Endothelial cell of umbilical vein (primary cell): ENCODE measurements at regions not wholly inside any gene's neighbourhood (a gene's known extent, or its start where the extent isn't known, plus 50 kb on each side); places are given as distances from the start of the nearest gene placed in this dataset.

Experiments
- BruUV-seq: library from RNA; stranded (reverse); fragments of 400-500 nt; replicated peaks from 2 replicates; lab custom pipeline; 2021; lab: Mats Ljungman, UMichigan
- CTCF ChIA-PET: fragments of 300-600, 350-600 bp; sonication (Branson Sonifier 250); formaldehyde crosslinking; loops from one replicate; lab custom pipeline; 2021; ENCODE audit warnings: antibody characterized with exemption, inconsistent platforms; lab: Charles Lee
- POLR2A ChIA-PET: fragments of 300-600, 350-600 bp; sonication (Branson Sonifier 250); formaldehyde crosslinking; loops from one replicate; lab custom pipeline; 2021; ENCODE audit warnings: antibody characterized with exemption, inconsistent platforms; lab: Charles Lee
- DNase-seq: peaks from one replicate; pipeline ENCODE4 v3.0.0-alpha.2; 2011; ENCODE audit warnings: low read depth, low spot score
- FAIRE-seq: peaks from 2 replicates; lab custom pipeline; 2011; peaks lifted over from hg19 to GRCh38; lab: Jason Lieb, UNC
- H2AFZ ChIP-seq: 2 replicates; pipeline ENCODE4 v1.6.0; 2012; ENCODE audit warnings: low read depth, low read length, control low read depth, inconsistent platforms
- H3K27ac ChIP-seq: 2 replicates; pipeline ENCODE4 v1.5.1; 2011; ENCODE audit warnings: low read depth, mild to moderate bottlenecking, control low read depth, low read length, moderate library complexity; ENCODE audit not compliant: insufficient read depth
- H3K27me3 ChIP-seq, 2 experiments: 2 replicates each; pipeline versions ENCODE4 v1.6.0 to v1.6.1; 2011; ENCODE audit warnings: low read length in 2 of 2, mixed read lengths in 1 of 2; ENCODE audit not compliant: control insufficient read depth in 2 of 2, insufficient read depth in 2 of 2
- H3K36me3 ChIP-seq, 2 experiments: 2 replicates in 1 of 2; 3 replicates in 1 of 2; pipeline ENCODE4 v1.5.1; 2011; ENCODE audit warnings: low read length in 2 of 2, mild to moderate bottlenecking in 1 of 2, moderate library complexity in 1 of 2; ENCODE audit not compliant: control insufficient read depth in 2 of 2, insufficient read depth in 2 of 2; ENCODE audit errors: extremely low read depth in 1 of 2
- H3K4me1 ChIP-seq: 3 replicates; pipeline ENCODE4 v1.5.1; 2011; ENCODE audit warnings: mild to moderate bottlenecking, low read length; ENCODE audit not compliant: control insufficient read depth, insufficient read depth; ENCODE audit errors: extremely low read depth
- H3K4me2 ChIP-seq: 2 replicates; pipeline ENCODE4 v1.6.1; 2011; ENCODE audit warnings: low read length, control low read depth, mixed read lengths; ENCODE audit not compliant: insufficient read depth
- H3K4me3 ChIP-seq, 3 experiments: fragments of 200-600 bp in 1 of 3; sonication (generic), shearing (Covaris generic) in 1 of 3; replicated peaks in 1 of 3; 2 replicates each; pipeline ENCODE4 v1.5.1; 2011 to 2016; ENCODE audit warnings: control low read depth in 3 of 3, low read length in 3 of 3, mild to moderate bottlenecking in 2 of 3, inconsistent platforms in 1 of 3, low read depth in 1 of 3, moderate library complexity in 1 of 3; ENCODE audit not compliant: insufficient read depth in 1 of 3
- H3K79me2 ChIP-seq: 2 replicates; pipeline ENCODE4 v1.6.0; 2012; ENCODE audit warnings: low read length, inconsistent platforms; ENCODE audit not compliant: control insufficient read depth, insufficient read depth
- H3K9ac ChIP-seq: replicated peaks from 2 replicates; pipeline ENCODE3; 2011; ENCODE audit warnings: low read length, control low read depth; ENCODE audit not compliant: insufficient read depth; ENCODE audit errors: extremely low read depth
- H3K9me1 ChIP-seq: replicated peaks from 3 replicates; pipeline ENCODE4 v1.6.0; 2011; ENCODE audit warnings: mild to moderate bottlenecking, low read length; ENCODE audit not compliant: control insufficient read depth, insufficient read depth; ENCODE audit errors: extremely low read depth
- H3K9me3 ChIP-seq: replicated peaks from 2 replicates; pipeline ENCODE4 v1.5.1; 2012; ENCODE audit warnings: low read length, inconsistent platforms; ENCODE audit not compliant: control insufficient read depth, insufficient read depth
- H4K20me1 ChIP-seq: replicated peaks from 2 replicates; pipeline ENCODE3; 2011; ENCODE audit warnings: mild to moderate bottlenecking, low read length; ENCODE audit not compliant: control insufficient read depth, insufficient read depth; ENCODE audit errors: extremely low read depth
- CTCF ChIP-seq, 2 donors: IDR thresholded peaks; 1 replicate in 1 of 2; 2 replicates in 1 of 2; pipeline ENCODE4 v1.5.1; 2011; ENCODE audit warnings: low read length in 2 of 2, mild to moderate bottlenecking in 2 of 2, moderate library complexity in 2 of 2, control low read depth in 1 of 2, inconsistent platforms in 1 of 2, low read depth in 1 of 2; ENCODE audit not compliant: insufficient read depth in 1 of 2; ENCODE audit errors: extremely low read depth in 1 of 2
- EZH2 ChIP-seq: IDR thresholded peaks from 2 replicates; pipeline ENCODE4 v1.6.1; 2012; ENCODE audit warnings: borderline replicate concordance, low read depth, mild to moderate bottlenecking, moderate library complexity, low read length, inconsistent platforms; ENCODE audit not compliant: severe bottlenecking
- GATA2 ChIP-seq: IDR thresholded peaks from 2 replicates; pipeline ENCODE4 v1.7.0; 2011; ENCODE audit warnings: low read depth, mild to moderate bottlenecking, moderate library complexity, mixed read lengths, low read length; ENCODE audit not compliant: insufficient read length, insufficient read depth
- JUN ChIP-seq: IDR thresholded peaks from 2 replicates; pipeline ENCODE4 v1.6.1; 2011; ENCODE audit warnings: borderline replicate concordance, low read depth; ENCODE audit not compliant: insufficient read length, insufficient read depth
- MAX ChIP-seq: IDR thresholded peaks from 2 replicates; pipeline ENCODE4 v1.6.1; 2011; ENCODE audit not compliant: insufficient read depth, insufficient read length
- POLR2A ChIP-seq: IDR thresholded peaks from 2 replicates; pipeline ENCODE4 v1.6.1; 2012; ENCODE audit warnings: low read depth, mild to moderate bottlenecking, control low read depth, low read length
- POLR2AphosphoS5 ChIP-seq: IDR thresholded peaks from 2 replicates; pipeline ENCODE4 v1.6.1; 2012; ENCODE audit warnings: low read depth, mild to moderate bottlenecking, control low read depth, low read length, moderate library complexity; ENCODE audit not compliant: insufficient read depth
- dilution Hi-C: fragments of 300-500 bp; cut with MboI; formaldehyde crosslinking; loops from one replicate; pipeline ENCODE4 v1.15.0; 2019; ENCODE audit warnings: low sequenced_read_pairs; ENCODE audit not compliant: extremely low pct_ligation_motif_present
- intact Hi-C: fragments of 100-400 bp; cut with micrococcal nuclease; formaldehyde crosslinking; loops from one replicate; pipeline ENCODE4 v1.10.0; 2022

GRCh38 chr13:109667807-109668291 is 118.5 kb downstream of the IRS2 start:
- FAIRE-seq = peak; percentile 31
- BruUV-seq = no TSS peak
- Histone ChIP-seq H3K36me3 (no peaks in the 10 kb centered on the region), H3K4me2 (no peak overlapping the region), H3K4me3 (no peak overlapping the region), H3K27me3 (peaks cover 8 to 22% of the 10 kb centered on the region in 2 experiments), H3K9me1 (no peaks in the 10 kb centered on the region), H3K79me2 (no peaks in the 10 kb centered on the region), H3K27ac (no peak overlapping the region), H3K4me1 (no peaks in the 10 kb centered on the region), H3K9ac (no peak overlapping the region), H2AFZ (no peak overlapping the region), H4K20me1 (no peaks in the 10 kb centered on the region), H3K9me3 (no peaks in the 10 kb centered on the region)
- dilution Hi-C loops = no loop called here
- intact Hi-C loops = loop anchor here (5.0 to 10.0 kb wide), 3 partner anchors 114 to 703 kb away; no protein-coding TSS in a partner anchor
- ChIA-PET POLR2A (no interaction called here), CTCF (interaction anchor here (0.6 to 1.6 kb wide), 4 partner anchors 21 to 810 kb away, joined by 3 to 5 read pairs (median 3); no protein-coding TSS in a partner anchor)
- TF ChIP-seq CTCF (IDR thresholded peaks at IDR 0.05; ENCODE audit: extremely low read depth in 1 of 2, insufficient read depth in 1 of 2, low read depth in 1 of 2, low read length in 2 of 2) = no peak
- no peak for TF ChIP-seq EZH2
- no peak for TF ChIP-seq JUN
- TF ChIP-seq POLR2AphosphoS5 = no peak
- TF ChIP-seq POLR2A = no peak
- no peak for TF ChIP-seq MAX
- no peak for TF ChIP-seq GATA2
- DNase-seq = no peak
